ENCODE measurements at regions not wholly inside any gene's neighbourhood (a gene's known extent, or its start where the extent isn't known, plus 50 kb on each side); places are given as distances from the start of the nearest gene placed in this dataset.

DNA sequence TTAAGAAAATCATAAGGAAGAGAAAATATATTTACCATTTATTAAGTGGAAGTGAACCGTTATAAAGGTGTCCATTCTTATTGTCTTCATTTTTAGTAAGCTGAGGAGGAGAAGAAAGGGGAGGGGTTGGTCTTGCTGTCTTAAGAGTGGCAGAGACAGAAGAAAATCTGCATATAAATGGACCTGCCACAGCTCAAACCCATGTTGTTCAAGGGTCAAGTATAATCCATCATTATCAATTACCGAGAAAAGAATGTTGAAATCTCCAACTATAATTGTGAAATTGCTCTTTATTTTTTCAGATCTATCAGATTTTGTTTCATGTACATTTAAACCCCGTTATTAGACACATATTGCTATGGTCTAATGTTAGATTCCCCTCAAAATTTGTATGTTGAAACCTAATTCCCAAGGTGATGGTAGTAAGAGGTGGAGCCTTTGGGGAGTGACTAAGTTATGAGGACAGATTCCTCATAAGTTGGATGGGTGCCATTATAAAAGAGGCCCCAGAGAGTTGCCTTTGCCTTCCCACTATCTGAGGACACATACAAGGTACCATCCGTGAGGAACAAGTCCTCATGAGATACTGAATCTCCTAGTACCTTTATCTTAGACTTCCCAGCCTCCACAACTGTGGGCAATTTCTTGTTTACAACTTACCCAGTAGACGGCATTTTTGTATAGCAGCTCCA lies 58.5 kb upstream of the SMAD1 start:
- in situ Hi-C loops (cut with MboI), result no loop called here
- H3K9ac ChIP-seq (ENCODE audit: control insufficient read depth, insufficient read depth, low read length), result no peak overlapping the region
- 62% methylated on average over 5 of the region's 5 CpGs for WGBS (ENCODE audit: insufficient coverage, insufficient replicate concordance, low lambda C conversion rate, missing lambda C conversion rate)

More for the DNA sequence above, 58.5 kb upstream of the SMAD1 start:
- no peak overlapping the region for H3K27ac ChIP-seq (ENCODE audit: control insufficient read depth, insufficient read depth)
- ChIA-PET POLR2A (no interaction called here), SMC1A (ENCODE audit: uncharacterized antibody, unreplicated experiment) (no interaction called here), CTCF (interaction anchor here (0.7 kb wide), 1 partner anchor 1518 kb away, joined by 3 read pairs; no protein-coding TSS in a partner anchor), RAD21 (ENCODE audit: unreplicated experiment) (no interaction called here)
- no peak for DNase-seq (ENCODE audit: low read depth, low spot score)
- no peak overlapping the region for H3K4me3 ChIP-seq
- no peaks in the 10 kb centered on the region; the same call in 1 of the 3 replicates for H3K9me3 ChIP-seq (replicated peaks; ENCODE audit: control insufficient read depth, insufficient read depth, low read length)
- H3K4me1 ChIP-seq (ENCODE audit: control insufficient read depth, insufficient read depth, low read length), result no peaks in the 10 kb centered on the region
- H3K36me3 ChIP-seq (ENCODE audit: control insufficient read depth in 2 of 2, insufficient read depth in 2 of 2, low read length in 1 of 2), result no peaks in the 10 kb centered on the region
- no peak for ATAC-seq
- no TSS peak for BruUV-seq (replicated peaks)
- FAIRE-seq, result no peak
- H3K27me3 ChIP-seq (replicated peaks in 1 of 2; ENCODE audit: control insufficient read depth in 2 of 2, insufficient read depth in 2 of 2, low read length in 1 of 2), result no peaks in the 10 kb centered on the region
- no peaks in the 10 kb centered on the region for H3K79me2 ChIP-seq (ENCODE audit: control insufficient read depth, insufficient read depth, low read length)
- TF ChIP-seq NR2F1 (conservative IDR thresholded peaks at IDR 0.05) (no peak), ATF7 (IDR thresholded peaks at IDR 0.05; ENCODE audit: low read depth) (no peak), IKZF2 (IDR thresholded peaks at IDR 0.05) (no peak), RAD51 (IDR thresholded peaks at IDR 0.05) (no peak), ASH2L (IDR thresholded peaks at IDR 0.05; ENCODE audit: borderline replicate concordance, low read depth) (no peak), MLLT1 (IDR thresholded peaks at IDR 0.05) (no peak), ETV6 (conservative IDR thresholded peaks at IDR 0.05 in 1 of 2, IDR thresholded peaks at IDR 0.05 in 1 of 2; ENCODE audit: borderline replicate concordance in 1 of 2, low read depth in 1 of 2) (no peak), RCOR1 (conservative IDR thresholded peaks at IDR 0.05; ENCODE audit: low read depth, low read length) (no peak)
- no peak overlapping the region for H2AFZ ChIP-seq (ENCODE audit: control insufficient read depth, low read depth, low read length)
- no peak overlapping the region for H3K4me2 ChIP-seq (ENCODE audit: control insufficient read depth, insufficient read depth)
- H4K20me1 ChIP-seq (ENCODE audit: control insufficient read depth, insufficient read depth), result no peaks in the 10 kb centered on the region
- intact Hi-C loops (cut with micrococcal nuclease; ENCODE audit: unreplicated experiment), result no loop called here

Measured in GM12878 (cell line).